ENCODE measurements at regions not wholly inside any gene's neighbourhood (a gene's known extent, or its start where the extent isn't known, plus 50 kb on each side); places are given as distances from the start of the nearest gene placed in this dataset.
A peak's percentile ranks its signal among the peaks of the same experiment; 100 is the strongest.

DNA sequence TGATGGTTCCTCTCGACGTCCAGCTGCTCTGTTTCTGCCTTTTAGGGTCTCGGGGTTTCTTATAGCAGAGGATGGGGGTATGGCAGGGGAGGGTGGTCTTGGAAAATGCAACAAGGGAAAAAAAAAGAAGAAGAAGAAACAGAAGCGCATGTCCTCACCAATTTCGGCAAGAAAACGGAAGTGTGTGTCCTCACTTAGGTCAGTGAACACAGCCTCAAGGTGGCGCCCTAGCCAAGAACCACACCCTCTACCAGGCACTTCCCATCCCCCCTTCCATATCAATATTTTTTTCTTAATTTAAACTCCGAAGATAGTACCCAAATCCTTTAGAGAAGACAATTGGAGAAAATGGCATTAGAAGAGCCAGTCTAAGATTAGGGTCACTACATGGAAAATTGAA lies 1096.1 kb upstream of the TSPY4 start:
- TF ChIP-seq JUNB (IDR thresholded peaks at IDR 0.05; ENCODE audit: unreplicated experiment) (no peak), REST (IDR thresholded peaks at IDR 0.05; ENCODE audit: unreplicated experiment) (no peak)
- TF ChIP-seq, protein P1, sequence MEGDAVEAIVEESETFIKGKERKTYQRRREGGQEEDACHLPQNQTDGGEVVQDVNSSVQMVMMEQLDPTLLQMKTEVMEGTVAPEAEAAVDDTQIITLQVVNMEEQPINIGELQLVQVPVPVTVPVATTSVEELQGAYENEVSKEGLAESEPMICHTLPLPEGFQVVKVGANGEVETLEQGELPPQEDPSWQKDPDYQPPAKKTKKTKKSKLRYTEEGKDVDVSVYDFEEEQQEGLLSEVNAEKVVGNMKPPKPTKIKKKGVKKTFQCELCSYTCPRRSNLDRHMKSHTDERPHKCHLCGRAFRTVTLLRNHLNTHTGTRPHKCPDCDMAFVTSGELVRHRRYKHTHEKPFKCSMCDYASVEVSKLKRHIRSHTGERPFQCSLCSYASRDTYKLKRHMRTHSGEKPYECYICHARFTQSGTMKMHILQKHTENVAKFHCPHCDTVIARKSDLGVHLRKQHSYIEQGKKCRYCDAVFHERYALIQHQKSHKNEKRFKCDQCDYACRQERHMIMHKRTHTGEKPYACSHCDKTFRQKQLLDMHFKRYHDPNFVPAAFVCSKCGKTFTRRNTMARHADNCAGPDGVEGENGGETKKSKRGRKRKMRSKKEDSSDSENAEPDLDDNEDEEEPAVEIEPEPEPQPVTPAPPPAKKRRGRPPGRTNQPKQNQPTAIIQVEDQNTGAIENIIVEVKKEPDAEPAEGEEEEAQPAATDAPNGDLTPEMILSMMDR (conservative IDR thresholded peaks at IDR 0.05; ENCODE audit: low read depth in 2 of 2), result peak; percentile 52 to 54
